ENCODE measurements at regions not wholly inside any gene's neighbourhood (a gene's known extent, or its start where the extent isn't known, plus 50 kb on each side); places are given as distances from the start of the nearest gene placed in this dataset.

- no peaks in the 10 kb centered on the region for H4K20me1 ChIP-seq (ENCODE audit: insufficient read depth, low read length)
- H3K4me3 ChIP-seq (ENCODE audit: low read depth, low read length, poor library complexity, severe bottlenecking) = no peak overlapping the region
- no peaks in the 10 kb centered on the region for H3K9me2 ChIP-seq (ENCODE audit: low read depth, low read length)
- no peak overlapping the region for H3K4me2 ChIP-seq (ENCODE audit: low read length)
- no peaks in the 10 kb centered on the region for H3K4me1 ChIP-seq (ENCODE audit: insufficient read depth, low read length, severe bottlenecking)
- no peaks in the 10 kb centered on the region for H3K79me2 ChIP-seq (ENCODE audit: insufficient read depth, low read length)
- no peaks in the 10 kb centered on the region for H3K27me3 ChIP-seq (ENCODE audit: insufficient read depth, low read length)
- H2AFZ ChIP-seq (ENCODE audit: low read length) = no peak overlapping the region
- H3F3A ChIP-seq (ENCODE audit: insufficient read depth, low read length) = no peaks in the 10 kb centered on the region
- TF ChIP-seq CTCF (IDR thresholded peaks at IDR 0.05; ENCODE audit: low read length) = no peak
- no peak for TF ChIP-seq EZH2 (IDR thresholded peaks at IDR 0.05; ENCODE audit: borderline replicate concordance, low read length)
- peaks cover 3% of the 10 kb centered on the region; the same call in 1 of the 2 replicates for H3K9me3 ChIP-seq (ENCODE audit: low read length)
- no peak overlapping the region for H3K9ac ChIP-seq (ENCODE audit: low read length)
- no peaks in the 10 kb centered on the region for H3K36me3 ChIP-seq (ENCODE audit: insufficient read depth, low read length)
- H3K27ac ChIP-seq (ENCODE audit: low read depth, low read length, poor library complexity, severe bottlenecking) = no peak overlapping the region
Observed at GRCh38 chr13:85519363-85519762, 279.9 kb downstream of the SLITRK6 start.

- Histone ChIP-seq H3K4me1 (ENCODE audit: insufficient read depth, low read length, severe bottlenecking) (no peaks in the 10 kb centered on the region), H3K4me2 (ENCODE audit: low read length) (no peak overlapping the region), H2AFZ (ENCODE audit: low read length) (no peak overlapping the region)
Observed at GRCh38 chr13:85512421-85512820, 286.8 kb downstream of the SLITRK6 start.

GRCh38 chr13:85509512-85509911 is 289.7 kb downstream of the SLITRK6 start:
- TF ChIP-seq CTCF (IDR thresholded peaks at IDR 0.05; ENCODE audit: low read length) = no peak
- no peak for TF ChIP-seq EZH2 (IDR thresholded peaks at IDR 0.05; ENCODE audit: borderline replicate concordance, low read length)
- Histone ChIP-seq H3K4me1 (ENCODE audit: insufficient read depth, low read length, severe bottlenecking) (no peaks in the 10 kb centered on the region), H3K4me3 (ENCODE audit: low read depth, low read length, poor library complexity, severe bottlenecking) (no peak overlapping the region)

More at GRCh38 chr13:85512421-85512820, 286.8 kb downstream of the SLITRK6 start:
- H3K9ac ChIP-seq (ENCODE audit: low read length) = no peak overlapping the region
- no peaks in the 10 kb centered on the region for H3K36me3 ChIP-seq (ENCODE audit: insufficient read depth, low read length)
- TF ChIP-seq CTCF (IDR thresholded peaks at IDR 0.05; ENCODE audit: low read length) (no peak), EZH2 (IDR thresholded peaks at IDR 0.05; ENCODE audit: borderline replicate concordance, low read length) (no peak)
- H3K79me2 ChIP-seq (ENCODE audit: insufficient read depth, low read length) = no peaks in the 10 kb centered on the region
- no peak overlapping the region for H3K4me3 ChIP-seq (ENCODE audit: low read depth, low read length, poor library complexity, severe bottlenecking)
- no peak overlapping the region for H3K27ac ChIP-seq (ENCODE audit: low read depth, low read length, poor library complexity, severe bottlenecking)
- no peaks in the 10 kb centered on the region for H3F3A ChIP-seq (ENCODE audit: insufficient read depth, low read length)
- H3K27me3 ChIP-seq (ENCODE audit: insufficient read depth, low read length) = no peaks in the 10 kb centered on the region
- no peaks in the 10 kb centered on the region for H3K9me2 ChIP-seq (ENCODE audit: low read depth, low read length)
- peaks cover 3% of the 10 kb centered on the region; the same call in 1 of the 2 replicates for H3K9me3 ChIP-seq (ENCODE audit: low read length)
- H4K20me1 ChIP-seq (ENCODE audit: insufficient read depth, low read length) = no peaks in the 10 kb centered on the region

More at GRCh38 chr13:85509512-85509911, 289.7 kb downstream of the SLITRK6 start:
- Histone ChIP-seq H3K9me3 (ENCODE audit: low read length) (no peaks in the 10 kb centered on the region), H3K36me3 (ENCODE audit: insufficient read depth, low read length) (no peaks in the 10 kb centered on the region), H3K27ac (ENCODE audit: low read depth, low read length, poor library complexity, severe bottlenecking) (no peak overlapping the region), H3K9ac (ENCODE audit: low read length) (no peak overlapping the region), H3F3A (ENCODE audit: insufficient read depth, low read length) (no peaks in the 10 kb centered on the region), H2AFZ (ENCODE audit: low read length) (no peak overlapping the region), H3K79me2 (ENCODE audit: insufficient read depth, low read length) (no peaks in the 10 kb centered on the region), H3K9me2 (ENCODE audit: low read depth, low read length) (no peaks in the 10 kb centered on the region), H3K4me2 (ENCODE audit: low read length) (no peak overlapping the region), H4K20me1 (ENCODE audit: insufficient read depth, low read length) (no peaks in the 10 kb centered on the region), H3K27me3 (ENCODE audit: insufficient read depth, low read length) (no peaks in the 10 kb centered on the region)
